Islet precursor cell (in vitro differentiated cells): ENCODE measurements at regions not wholly inside any gene's neighbourhood (a gene's known extent, or its start where the extent isn't known, plus 50 kb on each side); places are given as distances from the start of the nearest gene placed in this dataset.
"Not testable (repeated sequence)": the region's sequence is repeated elsewhere in the genome, so short reads cannot be mapped to it uniquely, and the experiment has no call there.

Experiments used
- DNase-seq: peaks from one replicate; pipeline ENCODE4 v3.0.0-alpha.2; 2018

DNA sequence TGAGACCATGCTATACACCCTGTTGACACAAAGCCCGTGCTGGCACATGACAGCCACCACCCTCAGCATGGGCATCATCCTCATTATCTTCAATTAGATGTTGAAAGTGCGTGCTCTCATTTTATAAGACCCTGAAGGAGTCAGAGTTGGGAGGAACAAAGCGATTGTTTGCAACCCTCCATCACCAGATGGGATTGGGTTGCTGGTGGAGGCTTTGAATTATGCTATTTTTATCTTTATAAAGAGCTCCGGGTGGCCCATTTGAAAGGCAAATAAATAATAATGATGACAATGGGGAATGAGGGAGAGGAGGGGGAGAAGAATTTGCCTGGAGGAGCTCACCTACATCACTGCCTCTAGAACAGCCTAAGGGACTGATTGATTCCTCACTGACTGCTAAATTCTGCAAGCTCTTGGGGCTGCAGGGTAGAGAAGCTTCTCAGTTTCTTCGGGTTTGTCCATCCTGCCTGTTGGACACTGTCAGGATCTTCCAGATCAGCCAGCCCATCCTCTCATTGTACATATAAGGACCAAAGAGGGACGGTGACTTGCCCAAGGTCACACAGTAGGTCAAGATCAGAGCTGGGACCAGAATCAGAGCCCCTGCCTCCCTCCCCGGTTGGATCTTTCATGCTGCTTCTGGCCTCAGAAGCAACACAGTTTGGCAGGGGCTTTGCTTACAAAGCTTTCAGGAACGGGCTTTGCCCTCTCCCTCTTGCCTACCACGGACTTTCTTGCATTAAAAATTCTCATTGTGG, 130.9 kb upstream of the ZBTB40 start:
- peak; percentile 30 for DNase-seq

DNA sequence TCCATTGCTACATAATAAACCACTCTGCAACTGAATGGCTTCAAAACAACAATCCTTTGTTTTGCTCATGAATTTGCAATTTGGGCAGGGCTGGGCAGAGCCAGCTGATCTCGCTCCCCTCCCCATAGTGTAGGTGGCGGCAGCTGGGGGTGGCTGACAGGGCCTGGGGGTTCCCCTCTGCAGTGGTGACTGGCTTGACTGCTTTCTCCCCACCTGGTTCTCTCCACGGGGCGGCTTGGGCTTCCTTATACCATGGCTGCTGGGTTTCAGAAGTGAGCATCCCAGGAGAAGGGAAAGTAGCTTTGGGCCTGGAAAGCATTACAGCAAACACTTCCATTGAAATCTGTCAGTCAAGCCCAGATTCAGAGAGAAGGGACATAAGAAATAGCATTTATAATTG, 129.7 kb upstream of the ZBTB40 start:
- DNase-seq = peak; percentile 28

DNA sequence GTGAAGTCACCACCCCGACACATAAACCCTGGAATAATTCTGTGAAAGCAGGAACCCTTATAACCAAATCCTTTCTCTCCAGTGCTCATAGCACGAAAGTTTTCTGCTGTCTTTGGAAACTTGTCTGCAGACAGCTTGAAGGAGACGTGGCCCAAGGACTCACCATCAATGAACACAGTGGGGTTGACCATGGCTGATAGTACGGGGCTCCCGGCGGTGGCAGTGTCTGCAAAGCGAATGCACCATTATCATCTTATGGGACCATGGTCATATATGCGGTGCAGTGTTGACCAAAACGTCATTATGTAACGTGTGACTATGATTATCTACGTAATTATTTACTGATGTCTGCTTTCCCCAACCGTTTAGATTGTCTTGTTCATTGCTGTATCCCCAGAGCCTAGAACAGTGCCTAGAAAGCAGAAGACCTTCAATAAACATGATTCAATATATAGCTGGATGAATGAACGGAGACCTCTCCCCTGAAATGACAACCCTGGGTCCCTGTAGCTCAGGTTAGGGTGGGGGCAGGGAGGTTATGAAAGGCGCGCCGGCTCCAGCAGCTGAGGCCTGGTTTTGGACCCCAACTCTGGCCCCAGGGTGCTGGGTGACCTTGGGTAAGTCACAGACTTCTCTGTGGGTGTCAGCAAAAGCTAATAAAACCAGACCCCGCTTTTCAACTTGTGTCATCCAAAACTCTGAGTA, 128.4 kb upstream of the ZBTB40 start:
- peak; percentile 16 for DNase-seq

DNA sequence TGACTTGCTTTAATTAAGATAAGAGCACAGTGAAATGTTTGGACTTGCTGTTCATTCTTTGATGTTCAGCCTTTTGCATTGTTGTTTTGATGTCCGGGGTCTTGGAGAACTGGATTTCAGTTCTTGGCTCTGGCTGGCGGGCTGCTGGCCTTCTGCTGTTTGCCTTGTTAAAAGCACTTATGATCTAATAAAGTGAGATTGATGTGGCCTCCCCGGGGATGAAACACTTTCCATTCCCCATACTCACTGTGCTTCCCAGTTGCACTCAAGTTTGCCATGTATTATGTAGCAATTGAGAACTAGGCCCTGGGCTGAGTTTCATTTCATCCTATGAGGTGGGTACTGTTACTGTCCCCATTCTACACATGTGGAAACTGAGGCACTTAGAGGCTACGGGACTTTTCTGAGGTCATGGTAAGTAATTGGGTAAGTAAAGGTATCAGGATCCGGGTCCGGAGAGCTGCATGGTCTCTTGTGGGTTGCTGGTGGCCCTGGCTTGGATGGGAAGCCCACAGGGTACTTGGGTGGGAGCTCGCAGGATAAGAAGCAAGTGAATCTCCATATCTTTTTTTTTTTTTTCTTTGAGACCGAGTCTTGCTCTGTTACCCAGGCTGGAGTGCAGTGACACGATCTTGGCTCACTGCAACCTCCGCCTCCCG, 127.7 kb upstream of the ZBTB40 start:
- DNase-seq = no peak

DNA sequence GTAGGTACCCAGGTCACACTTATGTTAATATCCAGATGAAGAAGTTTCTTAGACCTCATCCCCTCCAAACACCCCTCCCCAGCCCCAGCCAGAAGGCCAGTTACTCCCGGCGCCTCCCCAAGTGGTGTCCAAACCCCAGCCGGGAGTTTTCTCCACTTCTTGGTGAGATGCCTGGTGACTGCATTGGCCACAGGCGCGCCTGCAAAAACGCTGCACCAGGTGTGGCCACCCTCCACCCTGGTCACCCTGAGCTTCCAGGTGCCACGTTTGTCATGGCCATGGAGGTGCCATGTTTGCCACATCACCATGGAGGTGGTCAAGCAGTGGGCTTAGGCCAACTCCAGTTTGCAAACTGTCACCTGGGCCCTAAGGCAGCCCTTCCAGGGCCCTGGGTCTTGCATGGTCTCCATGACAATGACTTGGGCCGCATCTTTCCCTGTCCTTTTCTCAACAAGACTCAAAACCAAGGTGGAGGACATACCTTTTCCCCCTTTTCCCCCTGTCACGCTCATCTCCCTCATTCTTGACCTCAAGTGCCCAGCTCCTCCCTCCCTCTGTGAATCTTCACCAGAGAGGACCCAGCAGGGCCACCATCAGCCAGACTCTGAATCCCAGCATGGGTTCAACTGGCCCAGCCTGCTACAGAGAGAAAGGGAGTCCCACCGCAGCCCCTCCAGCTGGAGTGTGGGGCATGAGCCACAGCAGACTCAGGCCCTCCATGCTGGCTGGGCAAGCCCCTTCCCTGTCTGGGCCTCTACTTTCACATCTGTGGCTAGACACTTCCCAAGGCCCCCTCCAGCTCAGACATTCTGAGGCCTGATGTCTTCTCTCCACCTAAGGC, 125.9 kb upstream of the ZBTB40 start:
- DNase-seq = peak; percentile 32

DNA sequence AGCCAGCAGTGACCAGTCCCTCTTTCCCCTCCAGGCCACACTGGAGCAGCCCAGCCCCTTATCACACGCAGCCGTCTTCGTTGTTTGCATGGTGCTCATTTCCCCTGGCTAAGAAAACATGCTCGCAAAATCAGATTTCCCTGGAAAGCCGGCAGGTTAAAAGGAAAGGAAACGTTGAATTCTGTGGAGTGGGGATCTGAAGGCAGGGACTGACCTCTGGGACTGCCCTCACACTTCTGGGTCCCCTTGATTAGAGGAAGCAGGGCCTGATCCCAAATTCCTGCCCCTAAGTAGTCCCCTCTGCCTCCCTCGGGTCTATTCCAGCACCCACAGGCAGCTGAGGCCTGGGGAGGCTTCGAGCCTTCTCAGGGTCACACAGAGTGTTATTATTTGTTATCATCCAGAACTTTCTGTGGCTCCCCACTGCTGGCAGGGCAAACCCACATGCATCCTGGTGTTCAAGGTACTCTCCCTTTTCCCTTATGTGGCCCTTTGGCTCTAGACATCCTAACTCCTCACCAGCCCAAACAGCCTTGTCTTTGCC, 125.2 kb upstream of the ZBTB40 start:
- peak; percentile 66 for DNase-seq

DNA sequence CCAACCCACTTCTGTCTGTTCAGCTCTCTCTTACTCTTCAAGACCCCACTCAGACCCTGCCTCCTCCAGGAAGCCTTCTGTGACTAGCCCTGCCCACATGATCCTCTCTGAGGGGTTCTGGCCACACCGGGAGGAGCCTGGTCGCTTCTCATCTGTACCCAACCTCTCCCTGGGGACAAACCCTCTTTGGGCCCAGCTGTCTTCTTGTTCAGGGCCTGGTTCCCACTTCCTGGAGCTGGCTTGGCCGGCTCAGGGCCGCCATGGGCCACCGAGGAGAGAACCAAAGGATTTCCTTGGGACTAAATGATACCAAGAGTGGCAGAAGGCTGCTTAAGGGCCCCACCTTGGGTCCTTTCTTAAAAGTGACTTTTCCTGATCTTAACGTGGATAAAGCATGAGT, 124.7 kb upstream of the ZBTB40 start:
- DNase-seq = peak; percentile 38

DNA sequence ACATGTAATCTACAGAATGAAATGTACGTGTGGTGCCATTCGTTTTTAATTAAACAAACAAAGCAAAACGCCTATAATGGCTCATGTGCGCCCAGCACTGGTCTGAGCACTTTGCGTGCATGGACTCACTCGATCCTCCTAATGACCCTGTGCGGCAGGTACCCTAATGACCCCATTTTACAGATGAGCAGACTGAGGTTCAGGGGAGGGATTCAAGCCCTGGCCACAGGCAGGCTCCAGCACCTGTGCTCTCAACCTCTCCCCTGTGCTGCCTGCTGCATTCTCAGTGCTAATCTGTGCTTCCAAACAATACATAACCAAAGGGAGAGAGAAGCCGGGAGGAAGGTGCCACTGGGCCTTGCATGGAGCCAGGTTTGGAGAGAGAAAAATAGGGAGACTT, 124.2 kb upstream of the ZBTB40 start:
- peak; percentile 21 for DNase-seq

DNA sequence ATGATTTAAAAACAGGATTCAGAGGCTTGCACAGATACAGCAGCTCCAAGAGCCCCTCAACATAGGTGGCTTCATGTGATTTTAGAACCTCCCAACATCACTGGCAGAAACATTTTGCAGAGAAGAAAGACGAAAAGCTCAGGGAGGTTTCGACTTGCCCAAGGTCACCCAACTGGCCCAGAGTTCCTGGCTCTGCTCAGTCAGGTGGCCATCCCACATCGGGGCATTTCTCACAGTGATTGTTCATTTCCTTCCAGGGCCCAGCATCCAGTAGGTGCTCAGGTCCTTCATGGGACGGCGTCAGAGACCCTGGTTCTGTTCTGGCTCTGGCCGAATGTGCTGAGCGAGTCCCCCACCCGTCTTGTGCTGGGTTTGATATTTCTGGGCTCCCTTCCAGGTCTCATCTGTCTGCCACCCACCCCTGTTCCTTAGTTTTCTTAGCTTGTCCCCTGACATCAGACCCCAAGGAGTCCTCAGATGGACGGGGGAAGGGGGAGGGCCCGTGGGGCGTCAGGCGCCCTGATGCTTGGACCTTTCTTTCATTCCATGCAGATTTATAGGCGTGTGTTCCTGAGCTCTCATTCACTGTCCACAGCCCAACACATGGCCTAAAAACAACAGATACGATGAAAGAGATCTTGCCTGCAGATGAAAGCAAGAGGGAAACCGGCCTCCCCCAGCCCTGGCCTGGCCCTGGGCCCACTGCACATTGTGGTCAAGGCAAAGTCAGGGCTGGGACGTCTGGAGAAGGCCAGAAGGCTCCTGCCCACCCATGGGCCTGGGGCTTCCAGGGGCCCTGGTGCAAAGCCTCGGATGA, 123.1 kb upstream of the ZBTB40 start:
- peak; percentile 46 for DNase-seq

DNA sequence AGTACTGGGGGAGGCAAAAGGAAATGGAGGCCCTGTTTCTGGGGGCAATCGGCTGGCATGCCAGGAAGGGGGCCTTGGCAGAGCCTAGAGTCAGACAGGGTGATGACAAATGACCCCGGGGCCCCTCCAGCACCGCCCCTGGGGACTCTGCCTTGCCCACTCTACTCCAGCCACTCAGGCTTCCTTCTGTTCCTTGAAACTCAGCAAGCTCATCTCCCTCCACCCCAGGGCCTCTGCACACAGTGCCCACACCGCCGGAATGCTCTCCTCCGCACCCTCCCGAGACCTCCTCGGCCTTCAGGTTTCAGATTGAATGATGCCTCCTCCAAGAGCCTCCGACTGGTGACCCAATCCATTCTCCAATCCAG, 122.5 kb upstream of the ZBTB40 start:
- DNase-seq = peak; percentile 46

DNA sequence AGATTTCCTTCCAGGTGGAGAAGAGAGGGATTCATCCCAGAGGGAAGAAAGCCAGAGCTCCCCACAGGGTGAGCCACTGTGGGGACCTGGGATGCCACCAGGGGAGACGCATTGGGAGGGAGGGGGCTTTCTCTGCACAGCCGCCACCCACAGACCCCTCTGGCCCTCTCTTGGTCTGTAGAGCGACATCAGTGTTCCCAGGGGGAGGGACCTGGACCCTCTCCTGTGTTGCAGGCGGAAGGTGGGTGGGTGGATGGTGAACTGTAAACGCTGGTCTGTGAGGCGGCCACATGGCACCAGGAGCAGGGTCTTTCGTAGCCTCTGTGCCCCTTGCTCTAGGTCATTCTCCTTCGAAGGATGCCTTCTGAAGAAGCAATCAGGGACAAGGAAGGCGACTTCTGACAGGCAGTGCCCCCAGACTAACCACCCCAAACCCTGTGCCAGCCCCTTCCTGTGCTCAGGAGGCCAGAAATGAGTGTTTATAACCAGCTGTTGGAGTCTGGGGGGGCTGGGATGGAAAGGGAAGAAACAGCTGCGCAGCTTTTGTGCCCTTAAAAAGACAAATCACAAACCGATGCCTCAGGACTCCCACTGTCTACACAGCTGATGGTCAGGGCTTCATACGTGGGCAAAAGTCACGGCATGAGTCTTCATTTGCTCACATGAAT, 121.4 kb upstream of the ZBTB40 start:
- DNase-seq = peak; percentile 46

DNA sequence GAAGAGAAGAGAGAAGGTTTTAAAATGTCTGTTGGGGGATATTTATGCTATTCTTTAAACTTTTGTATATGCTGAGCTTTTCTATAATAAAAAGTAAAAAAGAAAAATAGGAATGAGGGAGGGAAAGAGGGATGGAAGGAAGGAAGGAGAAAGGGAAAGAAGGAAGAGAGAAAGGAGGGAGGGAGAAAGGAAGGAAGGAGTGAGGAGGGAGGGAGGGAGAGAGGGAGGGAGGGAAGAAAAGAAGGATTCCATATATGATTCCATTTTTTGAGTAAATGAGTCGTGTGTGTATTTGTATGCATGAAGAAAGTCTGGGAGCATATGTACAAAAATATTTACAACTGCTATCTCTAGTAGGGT, 120.9 kb upstream of the ZBTB40 start:
- DNase-seq = no peak

DNA sequence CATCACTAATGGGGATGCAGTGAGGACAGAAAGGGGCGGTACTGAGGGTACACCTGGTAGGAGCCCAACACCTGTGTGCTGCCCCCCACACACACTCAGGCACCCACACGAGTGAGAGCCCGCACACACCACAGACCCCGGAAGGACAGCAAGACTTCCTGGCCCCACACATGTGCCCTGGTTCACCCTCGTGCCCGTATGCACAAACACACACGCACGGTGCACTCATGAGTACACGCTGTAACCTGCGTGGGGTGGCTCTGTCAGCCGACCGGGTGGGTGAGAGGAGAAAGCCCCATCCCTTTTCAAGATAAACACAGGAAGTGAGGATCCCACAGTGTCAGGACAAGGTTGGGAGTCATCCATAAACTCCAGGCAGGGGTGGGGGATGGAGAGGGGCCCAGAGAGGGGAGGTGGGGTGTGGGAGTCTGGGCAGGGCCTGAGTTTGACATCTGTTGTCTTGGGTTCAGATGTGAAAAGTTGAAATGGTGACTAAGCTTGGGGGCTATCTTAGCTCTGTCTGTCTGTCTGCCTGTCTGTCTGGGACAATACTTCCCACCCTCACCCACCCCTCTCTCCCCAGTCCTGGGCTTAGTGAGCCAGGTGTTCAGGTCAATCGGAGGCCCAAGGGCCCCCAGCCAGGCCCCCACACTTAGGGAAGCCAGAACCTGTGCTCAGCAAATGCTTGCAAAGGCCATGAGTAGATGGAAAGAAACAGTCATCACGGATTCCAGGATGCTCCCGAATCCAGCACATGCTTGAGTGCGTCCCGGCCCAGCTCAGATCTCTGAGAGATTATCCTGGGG, 119.8 kb upstream of the ZBTB40 start:
- peak; percentile 44 for DNase-seq

DNA sequence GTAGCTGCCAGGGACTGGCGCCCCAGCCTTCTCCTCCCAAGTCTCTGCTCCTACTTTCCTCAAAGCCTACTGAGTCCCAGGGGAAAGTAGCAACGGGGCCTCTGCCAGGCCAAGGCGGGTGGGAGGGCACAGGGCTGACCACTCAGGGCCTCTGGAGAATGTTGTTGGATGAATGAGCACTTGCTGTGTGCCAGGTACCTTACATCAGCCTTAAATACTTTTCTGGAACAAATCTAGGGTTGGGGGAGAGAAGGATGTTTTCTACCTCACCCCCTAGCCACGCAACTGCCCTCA, 119.3 kb upstream of the ZBTB40 start:
- no peak for DNase-seq

DNA sequence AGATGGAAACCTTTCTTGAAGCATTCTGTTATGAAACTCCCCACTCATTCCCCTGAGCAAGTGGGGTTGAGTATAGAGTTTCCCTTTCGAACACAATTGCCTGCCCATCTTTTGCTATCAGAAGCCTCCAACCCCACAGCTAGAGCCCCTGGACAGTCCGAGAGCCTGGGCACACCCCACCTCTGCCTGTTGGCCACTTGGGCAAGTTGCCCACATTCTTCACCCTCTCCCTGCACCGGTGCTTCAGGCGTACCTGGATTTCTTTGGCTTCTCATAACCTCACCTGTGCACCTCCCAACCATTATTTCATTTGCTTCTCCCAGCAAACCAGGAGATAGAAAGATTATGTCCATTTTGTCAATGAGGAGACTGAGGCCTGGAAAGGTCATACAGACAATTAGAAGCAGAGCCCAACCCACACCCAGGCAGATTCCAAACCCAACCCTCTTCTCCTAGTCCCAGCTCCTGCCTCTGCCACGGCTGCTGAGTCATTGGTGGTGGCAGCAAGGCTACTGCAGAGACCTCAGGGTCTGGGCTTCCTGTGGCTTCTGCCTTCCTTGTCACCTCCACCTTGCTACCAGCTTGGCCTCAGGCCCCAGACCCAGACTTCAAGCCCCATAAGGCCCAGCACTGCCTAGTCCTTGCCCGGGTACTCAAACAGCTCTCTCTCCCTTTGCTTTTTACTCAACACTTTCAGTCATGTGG, 118.7 kb upstream of the ZBTB40 start:
- no peak for DNase-seq

DNA sequence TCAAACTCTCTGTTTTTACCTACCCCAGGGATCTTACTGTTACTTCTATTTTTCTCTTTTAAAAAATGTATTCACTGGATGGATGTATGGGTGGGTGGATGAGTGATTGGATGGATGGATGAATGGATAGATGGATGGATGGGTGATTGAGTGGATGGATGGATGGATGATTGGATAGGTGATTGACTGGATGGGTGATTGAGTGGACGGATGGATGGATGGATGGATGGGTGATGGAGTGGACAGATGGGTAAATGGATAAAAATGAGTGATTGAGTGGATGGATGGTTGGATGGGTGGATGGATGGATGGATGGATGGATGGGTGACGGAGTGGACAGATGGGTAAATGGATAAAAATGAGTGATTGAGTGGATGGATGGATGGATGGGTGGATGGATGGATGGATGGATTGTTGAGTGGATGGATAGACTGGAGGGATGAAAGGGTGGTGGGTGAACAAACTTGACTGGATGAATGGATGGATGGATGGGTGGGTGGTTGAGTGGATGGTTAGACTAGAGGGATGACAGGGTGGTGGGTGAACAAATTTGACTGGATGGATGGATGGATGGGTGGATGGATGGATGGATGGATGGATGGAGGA, 118.0 kb upstream of the ZBTB40 start:
- DNase-seq = no peak

DNA sequence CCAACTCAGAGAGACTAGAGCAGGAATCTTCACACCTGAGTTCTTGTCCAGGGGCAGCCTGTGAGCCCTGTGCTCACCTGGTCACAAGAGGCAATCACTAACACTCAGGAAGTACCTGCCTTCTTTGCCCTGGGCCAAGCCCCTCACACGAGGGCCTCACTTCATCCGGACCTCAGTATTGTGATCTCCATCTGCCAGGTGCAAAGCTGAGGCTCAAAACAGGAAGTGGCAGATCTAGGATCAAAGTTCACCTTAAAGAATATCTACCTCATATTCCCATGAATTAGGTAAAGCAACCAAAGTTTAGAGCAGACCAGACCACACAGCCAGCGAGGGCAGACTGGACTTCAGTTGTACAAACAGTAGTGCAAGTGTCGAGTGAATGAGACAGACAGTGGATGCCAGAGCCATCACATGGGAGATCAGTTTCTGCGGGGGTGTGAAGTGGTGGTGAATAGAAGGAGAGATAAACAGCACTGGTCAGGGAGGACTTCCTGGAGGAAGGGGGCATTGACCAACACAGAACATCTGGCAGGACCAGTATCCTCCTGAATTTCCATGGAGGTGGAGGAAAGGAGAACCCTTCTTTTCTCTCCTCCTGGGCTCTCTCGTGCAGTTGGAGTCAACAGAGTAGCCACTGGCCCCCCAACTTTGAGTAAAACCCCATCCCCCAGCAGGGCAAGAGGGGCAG, 116.6 kb upstream of the ZBTB40 start:
- no peak for DNase-seq

DNA sequence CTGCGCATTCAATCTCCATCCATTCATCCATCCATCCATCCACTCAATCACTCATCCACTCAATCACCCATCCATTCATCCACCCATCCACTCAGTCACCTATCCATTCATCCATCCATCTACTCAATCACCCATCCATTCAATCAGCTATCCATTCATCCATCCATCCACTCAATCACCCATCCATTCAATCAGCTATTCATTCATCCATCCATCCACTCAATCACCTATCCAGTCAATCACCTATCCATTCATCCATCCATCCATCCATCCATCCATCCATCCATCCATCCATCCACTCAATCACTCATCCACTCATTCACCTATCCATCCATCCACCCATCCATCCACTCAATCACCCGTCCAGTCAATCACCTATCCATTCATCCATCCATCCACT, 115.4 kb upstream of the ZBTB40 start:
- DNase-seq = not testable (repeated sequence)
